HG02840 (cell line): ENCODE measurements at regions not wholly inside any gene's neighbourhood (a gene's known extent, or its start where the extent isn't known, plus 50 kb on each side); places are given as distances from the start of the nearest gene placed in this dataset.
"Not testable (repeated sequence)": the region's sequence is repeated elsewhere in the genome, so short reads cannot be mapped to it uniquely, and the experiment has no call there.

Source experiments
- ATAC-seq: cut with Tn5 transposase; IDR thresholded peaks from one replicate; pipeline ENCODE4 v1.9.1; 2021; ENCODE audit warnings: mild to moderate bottlenecking, moderate library complexity, moderate number of reproducible peaks; ENCODE audit not compliant: unreplicated experiment, low FRiP score

GRCh38 chr1:116850436-116850835, 59.3 kb upstream of the PTGFRN start:
- no peak for ATAC-seq

- not testable (repeated sequence) for ATAC-seq
Measured at GRCh38 chr1:116851189-116851588, 58.5 kb upstream of the PTGFRN start.

DNA sequence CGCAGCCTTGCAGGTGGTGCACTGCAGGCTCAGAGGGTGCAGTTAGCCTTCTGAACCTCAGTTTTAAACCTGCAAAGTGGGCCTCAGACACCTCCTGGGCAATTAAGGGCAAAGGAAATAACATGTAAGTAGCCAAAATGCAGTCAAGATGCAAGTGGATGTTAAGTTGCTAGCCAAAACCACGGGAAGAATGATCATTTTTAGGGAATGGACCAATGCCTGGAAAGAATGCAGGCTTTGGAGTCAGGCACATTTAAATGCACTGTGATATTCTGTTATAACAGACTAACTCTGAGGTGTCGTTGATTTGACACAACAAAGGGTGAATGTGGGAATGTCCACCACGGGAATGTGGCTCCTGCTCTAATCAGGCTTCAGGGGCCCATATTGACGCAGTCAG, 57.9 kb upstream of the PTGFRN start:
- no peak for ATAC-seq

GRCh38 chr1:116852367-116852766, 57.3 kb upstream of the PTGFRN start:
- no peak for ATAC-seq

- no peak for ATAC-seq
Measured at GRCh38 chr1:116852910-116853309, 56.8 kb upstream of the PTGFRN start.

- ATAC-seq = no peak
Measured at GRCh38 chr1:116853680-116854402, 55.9 kb upstream of the PTGFRN start.

DNA sequence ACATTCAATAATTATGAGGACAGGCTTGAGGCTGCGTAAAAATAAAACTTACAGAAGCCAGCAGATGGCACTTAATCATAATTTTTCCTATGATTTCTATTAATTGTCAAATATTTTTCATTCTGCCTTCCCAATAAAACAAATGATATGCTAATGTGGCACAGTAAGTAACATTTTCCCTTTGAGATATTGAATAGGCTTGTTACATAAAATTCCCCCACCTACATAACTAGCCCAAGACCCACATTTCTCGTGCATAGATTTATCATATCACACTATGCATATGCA, 55.4 kb upstream of the PTGFRN start:
- ATAC-seq = no peak

DNA sequence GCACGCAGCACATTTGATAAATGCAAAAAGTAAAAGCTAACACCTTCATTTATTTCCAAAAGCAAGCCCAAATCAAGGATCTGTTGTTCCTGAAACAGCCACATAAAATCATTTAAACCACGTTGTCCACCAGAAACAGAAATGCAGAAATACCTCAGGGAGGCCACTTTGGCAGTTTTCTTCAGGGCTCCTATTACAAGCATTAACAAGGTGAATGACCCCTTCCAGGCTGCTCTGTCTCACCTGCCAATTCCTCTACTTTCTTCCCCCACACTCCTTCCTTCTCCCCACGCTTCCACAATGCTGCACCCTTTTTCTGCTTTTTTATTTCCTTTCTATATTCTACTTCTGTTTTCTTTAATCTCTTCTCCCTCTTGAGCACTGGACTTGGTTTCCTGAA, 55.0 kb upstream of the PTGFRN start:
- ATAC-seq = no peak

- no peak for ATAC-seq
Measured at GRCh38 chr1:116855191-116855619, 54.5 kb upstream of the PTGFRN start.

DNA sequence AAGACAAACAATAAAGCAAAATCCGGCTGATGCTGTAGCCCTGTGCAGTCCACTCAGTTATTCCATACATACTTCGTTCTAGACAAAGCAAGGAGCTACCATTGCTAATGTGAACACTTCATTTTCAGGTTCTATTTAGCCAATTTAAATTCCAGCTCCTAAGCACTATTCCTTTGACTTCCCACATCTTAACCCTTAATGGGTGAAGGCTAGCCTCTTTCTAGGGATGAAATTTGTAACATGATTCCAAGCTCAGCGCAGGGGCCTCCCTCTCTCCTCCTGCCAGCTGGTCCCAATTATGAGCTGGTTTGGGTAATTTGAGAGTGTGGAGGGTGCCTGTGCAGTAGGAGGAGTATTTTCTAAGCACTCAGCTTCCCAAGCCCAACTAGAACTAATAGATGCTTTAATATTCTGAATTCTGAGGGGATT, 53.9 kb upstream of the PTGFRN start:
- ATAC-seq = no peak

DNA sequence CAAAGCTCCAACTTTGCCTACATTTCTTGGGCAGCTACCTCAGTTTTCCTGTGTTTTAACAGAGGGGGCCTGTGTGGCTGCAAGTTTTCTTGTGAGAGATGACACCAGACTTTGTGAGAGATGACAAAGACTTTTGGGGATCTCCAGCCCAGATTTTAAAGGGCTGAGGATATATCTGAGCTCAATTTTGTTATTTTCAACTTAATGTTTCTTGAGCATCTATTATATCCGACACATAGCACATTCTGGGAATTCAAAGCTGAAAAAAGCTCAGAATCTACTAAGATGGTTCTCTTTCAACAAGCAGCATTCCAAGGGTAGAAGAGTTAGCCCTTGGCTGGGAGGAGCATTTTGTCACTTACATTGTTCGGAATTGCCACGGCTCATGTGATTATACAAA, 53.4 kb upstream of the PTGFRN start:
- no peak for ATAC-seq

DNA sequence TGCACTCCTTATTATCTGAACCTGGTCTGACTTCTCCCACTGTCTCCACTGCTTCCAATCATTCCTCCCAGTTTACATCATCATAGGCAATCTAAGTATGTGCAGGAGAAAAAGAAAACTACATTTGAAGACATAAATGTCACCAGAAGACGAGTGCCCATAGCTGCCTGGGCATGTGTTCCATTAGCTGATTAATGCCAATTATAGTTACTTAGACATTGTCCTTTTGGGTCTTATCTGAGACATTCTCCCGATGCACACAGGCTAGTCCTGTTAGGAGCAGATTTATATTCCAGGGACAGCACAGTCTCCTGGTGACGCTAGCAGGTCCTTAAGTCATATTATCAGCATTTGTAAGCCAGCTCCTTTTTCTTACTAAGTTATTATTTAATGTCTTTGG, 52.6 kb upstream of the PTGFRN start:
- ATAC-seq = no peak
